ENCODE measurements at regions not wholly inside any gene's neighbourhood (a gene's known extent, or its start where the extent isn't known, plus 50 kb on each side); places are given as distances from the start of the nearest gene placed in this dataset.

- no peaks in the 10 kb centered on the region for H3K36me3 ChIP-seq (ENCODE audit: insufficient read depth, low read length)
- no peak overlapping the region for H3K9ac ChIP-seq (ENCODE audit: low read depth, low read length, poor library complexity, severe bottlenecking)
- no peaks in the 10 kb centered on the region for H3F3A ChIP-seq (ENCODE audit: low read depth)
- H3K9me3 ChIP-seq (ENCODE audit: insufficient read depth, low read depth, low read length): no peaks in the 10 kb centered on the region
- H3K4me1 ChIP-seq (ENCODE audit: insufficient read depth, low read length, poor library complexity, severe bottlenecking): no peaks in the 10 kb centered on the region
- no peak overlapping the region for H3K4me3 ChIP-seq (ENCODE audit: low read length, poor library complexity, severe bottlenecking)
- no peaks in the 10 kb centered on the region for H3K9me2 ChIP-seq (replicated peaks; ENCODE audit: low read depth, low read length)
- H3K4me2 ChIP-seq (ENCODE audit: low read depth, low read length, poor library complexity, severe bottlenecking): no peak overlapping the region
- no peaks in the 10 kb centered on the region for H3K79me2 ChIP-seq (ENCODE audit: insufficient read depth, low read length)
- no peaks in the 10 kb centered on the region for H4K20me1 ChIP-seq (ENCODE audit: insufficient read depth, low read length, poor library complexity, severe bottlenecking)
- H3K27me3 ChIP-seq (ENCODE audit: insufficient read depth, low read length, poor library complexity, severe bottlenecking): no peaks in the 10 kb centered on the region
- H2AFZ ChIP-seq (ENCODE audit: low read length): no peak overlapping the region
- TF ChIP-seq EZH2phosphoT487 (IDR thresholded peaks at IDR 0.05; ENCODE audit: borderline replicate concordance) (no peak), CTCF (conservative IDR thresholded peaks at IDR 0.05; ENCODE audit: low read length) (no peak)
Measured at GRCh38 chr4:42262701-42263490, 110.4 kb upstream of the BEND4 start.

- Histone ChIP-seq H3K4me2 (ENCODE audit: low read depth, low read length, poor library complexity, severe bottlenecking) (no peak overlapping the region), H3K9me3 (ENCODE audit: insufficient read depth, low read depth, low read length) (no peaks in the 10 kb centered on the region), H3K4me1 (ENCODE audit: insufficient read depth, low read length, poor library complexity, severe bottlenecking) (no peaks in the 10 kb centered on the region), H4K20me1 (ENCODE audit: insufficient read depth, low read length, poor library complexity, severe bottlenecking) (no peaks in the 10 kb centered on the region), H3K79me2 (ENCODE audit: insufficient read depth, low read length) (no peaks in the 10 kb centered on the region), H3K4me3 (ENCODE audit: low read length, poor library complexity, severe bottlenecking) (no peak overlapping the region), H3K27me3 (ENCODE audit: insufficient read depth, low read length, poor library complexity, severe bottlenecking) (no peaks in the 10 kb centered on the region), H2AFZ (ENCODE audit: low read length) (no peak overlapping the region), H3K9ac (ENCODE audit: low read depth, low read length, poor library complexity, severe bottlenecking) (no peak overlapping the region), H3K9me2 (replicated peaks; ENCODE audit: low read depth, low read length) (no peaks in the 10 kb centered on the region), H3F3A (ENCODE audit: low read depth) (no peaks in the 10 kb centered on the region), H3K36me3 (ENCODE audit: insufficient read depth, low read length) (no peaks in the 10 kb centered on the region)
- no peak for TF ChIP-seq CTCF (conservative IDR thresholded peaks at IDR 0.05; ENCODE audit: low read length)
- no peak for TF ChIP-seq EZH2phosphoT487 (IDR thresholded peaks at IDR 0.05; ENCODE audit: borderline replicate concordance)
Measured at GRCh38 chr4:42265782-42266602, 113.5 kb upstream of the BEND4 start.

- H3K4me1 ChIP-seq (ENCODE audit: insufficient read depth, low read length, poor library complexity, severe bottlenecking): no peaks in the 10 kb centered on the region
- no peak overlapping the region for H2AFZ ChIP-seq (ENCODE audit: low read length)
- H3K9me2 ChIP-seq (replicated peaks; ENCODE audit: low read depth, low read length): no peaks in the 10 kb centered on the region
- no peaks in the 10 kb centered on the region for H3K9me3 ChIP-seq (ENCODE audit: insufficient read depth, low read depth, low read length)
- no peaks in the 10 kb centered on the region for H3K79me2 ChIP-seq (ENCODE audit: insufficient read depth, low read length)
- no peak overlapping the region for H3K4me3 ChIP-seq (ENCODE audit: low read length, poor library complexity, severe bottlenecking)
- no peaks in the 10 kb centered on the region for H3K27me3 ChIP-seq (ENCODE audit: insufficient read depth, low read length, poor library complexity, severe bottlenecking)
- H3F3A ChIP-seq (ENCODE audit: low read depth): no peaks in the 10 kb centered on the region
- no peak overlapping the region for H3K4me2 ChIP-seq (ENCODE audit: low read depth, low read length, poor library complexity, severe bottlenecking)
- no peaks in the 10 kb centered on the region for H4K20me1 ChIP-seq (ENCODE audit: insufficient read depth, low read length, poor library complexity, severe bottlenecking)
- no peak overlapping the region for H3K9ac ChIP-seq (ENCODE audit: low read depth, low read length, poor library complexity, severe bottlenecking)
- no peak for TF ChIP-seq CTCF (conservative IDR thresholded peaks at IDR 0.05; ENCODE audit: low read length)
- TF ChIP-seq EZH2phosphoT487 (IDR thresholded peaks at IDR 0.05; ENCODE audit: borderline replicate concordance): no peak
- no peaks in the 10 kb centered on the region for H3K36me3 ChIP-seq (ENCODE audit: insufficient read depth, low read length)
Measured at GRCh38 chr4:42267724-42268123, 115.3 kb upstream of the BEND4 start.
